Ramos (cell line): ENCODE measurements at regions not wholly inside any gene's neighbourhood (a gene's known extent, or its start where the extent isn't known, plus 50 kb on each side); places are given as distances from the start of the nearest gene placed in this dataset.
"Not testable (repeated sequence)": the region's sequence is repeated elsewhere in the genome, so short reads cannot be mapped to it uniquely, and the experiment has no call there.

Source experiments
- in situ Hi-C: fragments of 300-500 bp; cut with MboI; formaldehyde crosslinking; loops from one replicate; pipeline ENCODE4 v1.14.3; 2022; ENCODE audit warnings: low sequenced_read_pairs; ENCODE audit not compliant: unreplicated experiment

- in situ Hi-C loops: no loop called here
These were observed 154.0 kb upstream of the ADAMTSL1 start for GRCh38 chr9:18319918-18320445.

- in situ Hi-C loops: no loop called here
These were observed 148.8 kb upstream of the ADAMTSL1 start for GRCh38 chr9:18324928-18325745.

- in situ Hi-C loops: not testable (repeated sequence)
These were observed 148.3 kb upstream of the ADAMTSL1 start for GRCh38 chr9:18325746-18326011.

- in situ Hi-C loops: no loop called here
These were observed 146.8 kb upstream of the ADAMTSL1 start for GRCh38 chr9:18327121-18327520.

- in situ Hi-C loops: no loop called here
These were observed 143.3 kb upstream of the ADAMTSL1 start for GRCh38 chr9:18330401-18331309.

- in situ Hi-C loops: no loop called here
These were observed 142.7 kb upstream of the ADAMTSL1 start for GRCh38 chr9:18331310-18331684.

GRCh38 chr9:18331808-18332209 lies 142.1 kb upstream of the ADAMTSL1 start:
- in situ Hi-C loops: no loop called here

- in situ Hi-C loops: no loop called here
These were observed 140.8 kb upstream of the ADAMTSL1 start for GRCh38 chr9:18333157-18333556.

- in situ Hi-C loops: no loop called here
These were observed 138.1 kb upstream of the ADAMTSL1 start for GRCh38 chr9:18335825-18336224.

GRCh38 chr9:18338042-18338441 lies 135.9 kb upstream of the ADAMTSL1 start:
- in situ Hi-C loops: no loop called here

- in situ Hi-C loops: no loop called here
These were observed 130.2 kb upstream of the ADAMTSL1 start for GRCh38 chr9:18343784-18344183.

- in situ Hi-C loops: no loop called here
These were observed 127.2 kb upstream of the ADAMTSL1 start for GRCh38 chr9:18346745-18347144.

GRCh38 chr9:18347386-18348082 lies 126.4 kb upstream of the ADAMTSL1 start:
- in situ Hi-C loops: no loop called here

GRCh38 chr9:18348083-18348475 lies 125.9 kb upstream of the ADAMTSL1 start:
- in situ Hi-C loops: no loop called here

GRCh38 chr9:18349530-18349929 lies 124.4 kb upstream of the ADAMTSL1 start:
- in situ Hi-C loops: no loop called here

GRCh38 chr9:18350036-18350435 lies 123.9 kb upstream of the ADAMTSL1 start:
- in situ Hi-C loops: no loop called here

GRCh38 chr9:18350995-18351595 lies 122.9 kb upstream of the ADAMTSL1 start:
- in situ Hi-C loops: no loop called here

GRCh38 chr9:18352711-18353110 lies 121.2 kb upstream of the ADAMTSL1 start:
- in situ Hi-C loops: no loop called here

GRCh38 chr9:18353473-18353872 lies 120.5 kb upstream of the ADAMTSL1 start:
- in situ Hi-C loops: no loop called here

GRCh38 chr9:18357321-18357720 lies 116.6 kb upstream of the ADAMTSL1 start:
- in situ Hi-C loops: no loop called here
